ENCODE measurements at regions not wholly inside any gene's neighbourhood (a gene's known extent, or its start where the extent isn't known, plus 50 kb on each side); places are given as distances from the start of the nearest gene placed in this dataset.
A peak's percentile ranks its signal among the peaks of the same experiment; 100 is the strongest.

DNA sequence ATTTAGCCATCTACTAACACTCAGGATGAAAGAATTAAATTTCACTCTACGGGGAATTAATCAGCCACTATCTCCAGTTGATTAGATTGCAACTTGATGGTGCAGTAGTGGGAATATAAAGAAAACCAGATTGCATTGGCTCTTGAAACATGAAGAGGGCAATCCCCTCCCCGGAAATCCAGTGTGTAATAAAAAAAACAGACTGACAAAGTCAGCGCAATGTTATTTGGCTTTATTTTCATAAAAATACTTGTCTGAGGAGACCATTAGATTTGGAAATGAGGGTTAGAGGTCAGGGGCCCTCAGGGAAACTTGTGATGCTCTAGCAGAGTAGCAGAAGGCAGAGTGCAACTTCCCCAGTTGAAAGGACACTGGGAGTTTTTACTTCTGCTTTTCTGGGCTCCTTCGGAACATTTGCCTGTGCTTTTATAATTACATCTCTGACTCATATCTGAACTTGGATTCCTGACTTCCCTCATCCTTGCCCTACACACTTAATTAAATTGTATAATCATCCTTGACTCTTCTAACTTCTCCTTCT, 326.8 kb downstream of the TUSC7 start:
- peak; percentile 15; the same call in 1 of the 2 replicates for TF ChIP-seq ELF1 (IDR thresholded peaks at IDR 0.05)
- TF ChIP-seq, protein P1, sequence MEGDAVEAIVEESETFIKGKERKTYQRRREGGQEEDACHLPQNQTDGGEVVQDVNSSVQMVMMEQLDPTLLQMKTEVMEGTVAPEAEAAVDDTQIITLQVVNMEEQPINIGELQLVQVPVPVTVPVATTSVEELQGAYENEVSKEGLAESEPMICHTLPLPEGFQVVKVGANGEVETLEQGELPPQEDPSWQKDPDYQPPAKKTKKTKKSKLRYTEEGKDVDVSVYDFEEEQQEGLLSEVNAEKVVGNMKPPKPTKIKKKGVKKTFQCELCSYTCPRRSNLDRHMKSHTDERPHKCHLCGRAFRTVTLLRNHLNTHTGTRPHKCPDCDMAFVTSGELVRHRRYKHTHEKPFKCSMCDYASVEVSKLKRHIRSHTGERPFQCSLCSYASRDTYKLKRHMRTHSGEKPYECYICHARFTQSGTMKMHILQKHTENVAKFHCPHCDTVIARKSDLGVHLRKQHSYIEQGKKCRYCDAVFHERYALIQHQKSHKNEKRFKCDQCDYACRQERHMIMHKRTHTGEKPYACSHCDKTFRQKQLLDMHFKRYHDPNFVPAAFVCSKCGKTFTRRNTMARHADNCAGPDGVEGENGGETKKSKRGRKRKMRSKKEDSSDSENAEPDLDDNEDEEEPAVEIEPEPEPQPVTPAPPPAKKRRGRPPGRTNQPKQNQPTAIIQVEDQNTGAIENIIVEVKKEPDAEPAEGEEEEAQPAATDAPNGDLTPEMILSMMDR (IDR thresholded peaks at IDR 0.05): no peak
- TF ChIP-seq EZH2phosphoT487 (IDR thresholded peaks at IDR 0.05; ENCODE audit: borderline replicate concordance, low read depth): no peak
- no peak for TF ChIP-seq MEF2A (IDR thresholded peaks at IDR 0.05; ENCODE audit: borderline replicate concordance, low read depth)
- no peak for TF ChIP-seq POLR2AphosphoS5 (IDR thresholded peaks at IDR 0.05; ENCODE audit: low read depth, low read length)
- peak; percentile 11; the same call in 1 of the 2 replicates for TF ChIP-seq JUND (IDR thresholded peaks at IDR 0.05)
- no peak for TF ChIP-seq TAF1 (IDR thresholded peaks at IDR 0.05; ENCODE audit: borderline replicate concordance, low read depth, low read length)
- peak; percentile 51; the same call in 1 of the 2 replicates for TF ChIP-seq GATA2 (CRISPR knock-in tag; IDR thresholded peaks at IDR 0.05)
- no peak for TF ChIP-seq REST (IDR thresholded peaks at IDR 0.05; ENCODE audit: low read depth, low read length)
- peak; percentile 40; the same call in 1 of the 2 replicates for TF ChIP-seq TEAD4 (IDR thresholded peaks at IDR 0.05; ENCODE audit: borderline replicate concordance, insufficient read depth)
- TF ChIP-seq RXRA (IDR thresholded peaks at IDR 0.05; ENCODE audit: borderline replicate concordance, low read depth): peak; percentile 82
- no peak for TF ChIP-seq MXI1 (IDR thresholded peaks at IDR 0.05; ENCODE audit: low read depth, low read length)
- TF ChIP-seq RAD21 (IDR thresholded peaks at IDR 0.05; ENCODE audit: low read length): no peak
